NCI-H2171 treated with DMSO at 0.1 percent for 48 hours (cell line): ENCODE measurements at regions not wholly inside any gene's neighbourhood (a gene's known extent, or its start where the extent isn't known, plus 50 kb on each side); places are given as distances from the start of the nearest gene placed in this dataset.

ENCODE experiments used
- DNase-seq: peaks from one replicate; lab custom pipeline; 2025; lab: John Stamatoyannopoulos, UW

- DNase-seq: no peak
These were observed 196.8 kb upstream of the LEF1 start for GRCh38 chr4:108365551-108365950.

DNA sequence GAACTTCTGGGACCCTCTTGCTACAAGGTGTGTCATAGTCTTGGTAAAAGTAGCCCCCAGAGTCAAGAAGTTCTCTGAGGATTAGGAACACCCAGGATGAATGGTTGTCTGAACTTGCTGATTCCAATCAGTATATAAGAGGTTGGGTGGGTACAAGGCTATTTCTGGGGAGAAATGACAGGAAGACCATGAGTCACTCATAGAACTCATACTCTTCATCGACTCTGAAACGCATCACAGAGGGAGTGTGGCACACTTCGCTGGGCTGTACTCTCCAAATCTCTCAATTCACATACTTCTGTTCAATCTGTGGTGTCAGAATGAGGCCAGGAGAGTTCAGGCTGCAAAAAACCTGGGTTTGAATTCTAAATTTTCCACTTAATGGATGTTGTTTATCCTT lies 193.2 kb upstream of the LEF1 start:
- DNase-seq: no peak

DNA sequence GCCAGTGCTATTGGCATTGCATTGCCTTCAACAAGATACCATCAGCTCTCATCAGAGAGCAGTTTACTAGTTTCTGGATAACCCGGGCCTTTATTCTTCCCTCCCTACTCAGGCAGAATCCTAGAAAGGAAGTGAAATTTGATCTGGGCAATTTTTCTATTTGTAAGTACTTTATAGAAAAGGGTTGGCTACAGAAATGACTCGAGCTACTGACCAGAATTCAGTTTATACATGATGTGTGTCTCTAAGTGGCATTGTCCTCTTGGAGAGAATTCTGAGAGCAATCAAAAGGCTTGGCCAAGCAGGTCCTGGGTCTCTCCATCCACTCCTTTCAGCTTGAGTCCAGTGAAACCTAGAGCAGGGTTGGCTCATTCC lies 192.7 kb upstream of the LEF1 start:
- DNase-seq: no peak

DNA sequence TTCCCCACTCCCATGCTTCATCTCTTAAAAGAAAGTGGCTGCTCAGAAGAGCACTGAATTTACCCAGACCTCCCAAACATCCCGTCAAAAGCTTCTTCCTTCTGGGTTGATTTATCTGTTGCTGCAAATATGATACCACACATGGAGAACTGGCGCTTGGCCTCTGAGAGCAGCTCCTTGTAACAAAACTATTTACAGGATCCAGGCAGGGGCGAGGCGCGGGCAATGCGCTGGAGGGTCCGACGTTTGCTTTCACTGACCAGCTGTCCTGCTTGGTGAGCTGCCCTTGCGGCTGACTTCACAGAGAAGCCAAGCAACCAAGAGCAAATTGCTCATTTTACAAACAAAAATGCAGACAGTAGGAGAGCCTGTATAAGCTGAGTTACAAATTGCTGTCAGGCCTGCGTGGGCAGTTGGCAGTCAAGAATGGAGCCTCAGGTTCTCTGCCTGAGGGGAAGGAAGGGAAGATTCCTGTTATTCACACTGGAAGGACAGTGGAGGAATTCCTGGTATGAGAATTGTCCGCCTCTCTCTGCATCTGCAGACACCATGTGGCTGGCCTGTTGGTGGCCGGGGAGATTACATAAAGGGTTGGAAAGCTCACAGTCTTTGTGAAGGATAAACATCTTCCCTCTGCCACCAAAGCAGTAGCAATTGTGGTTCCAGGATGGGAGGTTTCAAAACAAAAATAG lies 192.2 kb upstream of the LEF1 start:
- DNase-seq: no peak

GRCh38 chr4:108359986-108360681 lies 191.4 kb upstream of the LEF1 start:
- DNase-seq: no peak

DNA sequence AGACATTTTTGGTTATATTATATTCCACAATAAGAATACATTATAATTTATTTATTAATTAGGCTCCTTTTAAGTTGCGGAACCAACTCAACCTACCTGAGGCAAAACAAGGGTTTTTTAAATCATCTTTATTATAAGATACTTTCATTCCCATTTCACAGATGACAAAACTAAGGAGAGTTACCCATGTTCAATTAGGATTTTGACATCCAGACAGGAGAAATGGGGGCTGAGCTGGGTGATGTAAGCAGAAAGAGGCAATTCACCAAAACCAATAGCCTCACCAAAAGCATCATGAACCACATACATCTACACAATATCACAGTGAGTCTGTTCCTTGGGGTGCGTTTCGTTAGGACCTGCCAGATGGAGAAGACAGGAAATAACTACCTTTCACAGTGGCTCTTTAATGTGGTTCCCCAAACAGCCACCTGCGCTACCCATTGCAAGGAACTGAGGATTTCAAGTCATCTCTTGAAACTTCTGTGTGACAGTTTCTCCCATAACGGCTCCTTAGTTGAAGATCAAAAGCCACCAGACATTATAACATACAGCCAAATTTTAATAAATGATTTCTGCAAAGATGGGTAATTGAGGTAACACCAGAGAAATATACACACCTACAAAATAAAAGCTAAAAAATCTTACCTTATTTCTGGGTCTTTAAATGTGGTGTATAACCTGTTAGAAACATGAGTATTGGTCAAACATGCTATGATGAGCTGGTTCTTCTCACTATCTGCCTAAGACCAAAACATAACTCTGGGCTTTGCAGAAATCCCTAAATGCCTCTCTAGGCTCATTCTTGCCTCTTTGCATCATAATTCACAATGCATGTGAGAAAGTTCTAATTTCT lies 190.6 kb upstream of the LEF1 start:
- DNase-seq: no peak

- DNase-seq: peak; percentile 40
These were observed 187.3 kb upstream of the LEF1 start for GRCh38 chr4:108355902-108356535.

- no peak for DNase-seq
These were observed 186.6 kb upstream of the LEF1 start for GRCh38 chr4:108355186-108355901.

- no peak for DNase-seq
These were observed 184.1 kb upstream of the LEF1 start for GRCh38 chr4:108352664-108353308.

GRCh38 chr4:108351791-108352190 lies 183.1 kb upstream of the LEF1 start:
- DNase-seq: no peak

- DNase-seq: peak; percentile 8
These were observed 181.6 kb upstream of the LEF1 start for GRCh38 chr4:108350332-108350731.

- DNase-seq: no peak
These were observed 178.1 kb upstream of the LEF1 start for GRCh38 chr4:108346818-108347210.

DNA sequence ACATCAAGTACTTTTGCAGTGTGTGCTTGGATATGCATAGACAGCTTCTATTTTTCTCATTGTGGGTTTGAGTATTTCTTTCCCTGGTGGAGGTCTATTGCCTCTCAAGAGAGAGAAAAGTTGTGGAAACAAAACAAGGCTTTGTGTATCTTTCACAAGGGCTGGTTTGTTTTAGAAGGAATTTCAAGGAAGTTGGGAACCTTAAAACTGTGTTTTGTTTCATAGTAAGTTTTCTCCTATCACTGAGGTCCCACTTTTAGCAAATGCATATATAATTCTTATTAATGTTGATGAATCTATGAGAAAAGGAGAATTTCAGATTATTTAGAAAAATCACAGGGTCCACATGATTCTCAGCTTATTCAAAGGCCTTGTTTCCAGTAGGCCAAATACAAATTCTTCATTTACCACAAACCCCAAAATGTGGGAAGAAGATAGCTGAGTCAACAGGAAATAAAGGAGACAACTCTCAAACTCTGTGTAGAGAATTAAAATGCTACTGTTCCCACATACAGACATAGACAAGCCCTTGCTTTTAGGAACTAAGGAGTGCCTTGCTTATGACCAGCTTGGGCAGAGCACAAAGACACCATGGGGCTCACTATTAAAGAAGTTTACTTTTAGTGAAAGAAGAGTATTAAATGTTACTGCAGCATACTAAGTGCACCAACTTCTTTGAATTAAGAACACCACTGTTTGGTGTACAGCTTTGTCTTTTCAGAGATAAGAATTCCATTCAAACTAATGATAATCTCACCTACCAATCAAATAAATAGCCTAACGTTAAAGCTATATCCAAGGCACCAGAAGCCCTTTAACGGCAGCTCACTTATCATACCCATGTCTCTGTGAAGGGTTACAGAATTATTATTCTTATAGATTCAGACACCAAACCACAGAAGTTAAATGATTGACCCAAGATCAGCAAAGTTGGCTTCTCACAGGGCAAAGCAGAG lies 177.4 kb upstream of the LEF1 start:
- no peak for DNase-seq

DNA sequence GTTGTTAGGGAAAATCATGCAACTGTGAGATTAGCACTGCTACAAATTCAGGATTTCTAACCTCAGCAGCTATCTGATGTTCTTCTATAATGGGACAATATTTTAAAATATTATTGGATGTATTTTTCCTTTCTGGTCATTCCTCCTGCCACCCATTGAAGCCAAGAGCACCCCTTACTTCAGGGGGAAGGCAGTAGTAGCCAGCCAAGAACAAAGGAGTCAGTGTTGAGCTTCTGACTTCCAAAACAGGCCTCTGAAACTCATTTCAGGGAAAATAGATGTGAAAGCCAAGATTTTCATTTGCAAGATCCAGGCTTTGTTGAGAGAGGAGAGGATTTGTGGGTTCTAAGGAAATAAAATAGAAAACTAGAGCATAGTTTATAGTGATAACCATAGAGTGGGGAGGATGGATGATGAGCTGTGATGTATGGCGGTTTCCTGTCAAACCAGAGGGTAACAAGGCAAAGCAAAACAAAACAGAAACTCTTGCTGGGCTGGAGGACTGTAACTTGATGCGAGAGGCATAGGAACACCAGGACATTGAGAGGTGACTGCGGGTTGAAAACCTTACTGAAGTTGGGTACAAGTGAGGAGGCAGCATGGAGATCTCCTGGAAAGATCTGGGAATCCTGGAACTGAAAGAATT lies 173.7 kb upstream of the LEF1 start:
- DNase-seq: no peak

- DNase-seq: no peak
These were observed 169.2 kb upstream of the LEF1 start for GRCh38 chr4:108337923-108338322.

DNA sequence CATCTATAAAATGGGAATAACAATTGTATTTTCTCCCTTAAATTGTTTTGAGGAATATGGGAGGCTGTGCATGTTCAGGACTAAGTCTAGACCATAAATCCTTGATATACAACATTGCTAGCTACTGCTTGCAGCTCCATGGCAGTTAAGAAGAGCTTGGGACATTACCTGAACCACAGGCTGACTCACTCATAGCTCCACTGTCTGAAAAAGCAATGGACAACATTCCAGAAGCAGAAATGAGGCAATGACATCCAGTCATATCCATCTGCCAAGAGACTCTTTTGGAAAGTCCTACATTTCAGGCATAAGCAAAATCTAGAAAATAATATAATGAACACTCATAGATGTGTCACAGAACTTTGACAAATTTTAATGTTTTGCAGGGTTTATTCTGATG lies 167.3 kb upstream of the LEF1 start:
- no peak for DNase-seq

DNA sequence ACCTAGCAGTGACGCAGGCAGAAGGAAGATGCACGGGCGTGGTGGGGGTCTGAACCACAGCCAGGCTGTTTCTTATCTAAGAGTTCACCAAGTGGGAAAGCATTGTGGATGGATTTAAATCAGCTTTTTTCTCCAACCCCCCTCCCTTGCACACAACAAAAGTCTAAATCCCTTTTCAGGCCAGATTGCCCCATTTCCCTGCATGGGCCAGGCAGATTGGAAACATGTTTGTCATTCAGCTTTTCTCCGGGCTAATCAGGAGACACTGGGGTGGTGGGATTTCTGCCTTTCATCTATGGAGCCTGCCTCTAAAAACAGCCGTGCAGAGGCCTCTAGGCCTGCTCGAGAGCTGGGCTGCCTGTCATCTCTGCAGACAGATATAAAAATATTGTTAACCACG lies 166.3 kb upstream of the LEF1 start:
- DNase-seq: no peak

DNA sequence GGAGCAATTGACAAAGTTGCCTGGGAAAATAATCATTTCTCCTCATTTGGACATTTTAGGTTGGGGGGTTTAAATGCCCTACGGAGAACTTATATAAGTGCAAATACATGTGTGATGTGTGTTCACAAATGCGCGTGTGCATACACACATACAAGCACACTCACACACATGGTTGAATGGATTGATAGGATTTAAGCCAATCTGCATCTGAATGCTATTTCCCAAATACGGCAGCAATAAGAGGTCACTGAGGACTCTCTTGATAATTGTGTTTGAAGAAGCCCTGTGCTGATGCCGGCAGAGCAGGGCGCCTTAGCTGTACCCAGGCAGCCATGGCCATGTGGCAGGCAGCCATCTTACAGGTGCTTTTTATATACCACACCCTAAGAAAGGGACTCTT lies 165.3 kb upstream of the LEF1 start:
- no peak for DNase-seq

GRCh38 chr4:108333353-108333942 lies 164.7 kb upstream of the LEF1 start:
- no peak for DNase-seq
